ENCODE measurements at regions not wholly inside any gene's neighbourhood (a gene's known extent, or its start where the extent isn't known, plus 50 kb on each side); places are given as distances from the start of the nearest gene placed in this dataset.
"Not testable (repeated sequence)": the region's sequence is repeated elsewhere in the genome, so short reads cannot be mapped to it uniquely, and the experiment has no call there.

- DNase-seq (ENCODE audit: low read depth), result peak; percentile 44
These were observed 69.4 kb upstream of the EVL start for GRCh38 chr14:99995700-99996356.

DNA sequence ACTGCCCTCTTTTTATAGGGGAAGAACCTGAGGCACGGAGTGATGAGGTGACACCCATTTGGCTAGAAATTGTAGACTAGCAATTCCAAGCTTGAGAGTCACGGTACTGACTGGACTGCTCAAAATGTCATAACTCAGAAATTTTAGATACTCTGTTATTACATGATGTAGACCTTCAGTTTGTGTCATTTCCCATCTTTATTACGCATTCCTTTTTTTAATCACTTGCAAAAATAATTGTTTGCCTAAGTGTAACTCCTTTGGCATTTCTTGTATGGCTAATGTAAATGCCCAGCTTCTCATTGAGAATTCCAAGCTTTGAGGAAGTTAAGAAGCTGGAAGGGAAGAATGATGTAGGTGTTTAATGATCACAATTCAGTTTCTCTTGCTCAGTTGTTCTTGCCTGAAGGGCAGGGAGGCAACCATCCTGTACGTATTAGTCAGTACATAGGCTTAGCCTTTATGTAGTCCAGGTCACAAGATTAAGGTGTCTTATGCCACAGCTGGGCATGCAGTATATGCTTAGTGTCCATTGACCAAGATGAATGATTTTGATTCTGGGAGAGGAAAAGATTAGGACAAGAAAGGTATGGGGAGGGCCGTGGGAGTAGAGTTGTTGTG is 68.2 kb upstream of the EVL start:
- DNase-seq (ENCODE audit: low read depth), result no peak

GRCh38 chr14:100000398-100000797 is 64.8 kb upstream of the EVL start:
- DNase-seq (ENCODE audit: low read depth), result not testable (repeated sequence)

GRCh38 chr14:100004392-100004791 is 60.8 kb upstream of the EVL start:
- DNase-seq (ENCODE audit: low read depth), result peak; percentile 33

- DNase-seq (ENCODE audit: low read depth), result no peak
These were observed 58.0 kb upstream of the EVL start for GRCh38 chr14:100007254-100007653.

DNA sequence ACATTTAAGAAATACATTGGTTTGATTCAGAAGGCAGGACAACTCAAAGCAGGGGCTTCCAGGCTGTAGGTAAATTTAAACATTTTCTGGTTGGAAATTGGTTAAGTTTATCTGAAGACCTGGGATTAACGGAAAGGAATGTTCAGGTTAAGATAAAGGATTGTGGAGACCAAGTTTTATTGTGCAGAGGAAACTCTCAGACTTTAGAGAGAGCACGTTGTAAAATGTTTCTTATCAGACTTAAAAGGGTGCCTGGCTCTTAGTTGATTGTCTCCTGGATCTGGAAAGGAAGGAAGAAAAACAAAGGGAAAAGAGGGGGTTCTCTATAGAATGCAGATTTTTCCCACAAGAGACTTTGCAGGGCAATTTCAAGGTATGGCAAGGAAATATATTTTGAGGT is 55.4 kb upstream of the EVL start:
- DNase-seq (ENCODE audit: low read depth), result not testable (repeated sequence)

DNA sequence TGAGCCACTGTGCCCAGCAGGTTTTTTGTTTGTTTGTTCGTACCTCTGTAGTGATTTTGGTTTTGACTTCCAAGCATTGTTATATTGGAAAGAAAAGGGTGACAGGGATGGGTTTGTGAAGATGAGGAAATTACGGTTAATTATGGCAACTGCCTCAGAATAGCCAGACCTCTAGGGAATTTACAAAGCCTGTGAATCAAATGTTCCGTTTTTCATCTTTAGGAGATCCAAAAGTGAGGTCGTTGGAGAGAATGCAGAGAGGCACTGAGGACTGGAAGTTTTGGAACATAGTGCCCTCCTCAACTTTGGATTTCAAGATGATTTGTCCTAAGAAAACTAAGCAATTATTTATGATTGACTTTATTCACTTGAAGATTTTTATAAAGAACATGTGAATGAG is 54.5 kb upstream of the EVL start:
- DNase-seq (ENCODE audit: low read depth), result no peak

GRCh38 chr14:100011628-100012325 is 53.4 kb upstream of the EVL start:
- no peak for DNase-seq (ENCODE audit: low read depth)

- DNase-seq (ENCODE audit: low read depth), result peak; percentile 91
These were observed 52.5 kb upstream of the EVL start for GRCh38 chr14:100012478-100013327.

DNA sequence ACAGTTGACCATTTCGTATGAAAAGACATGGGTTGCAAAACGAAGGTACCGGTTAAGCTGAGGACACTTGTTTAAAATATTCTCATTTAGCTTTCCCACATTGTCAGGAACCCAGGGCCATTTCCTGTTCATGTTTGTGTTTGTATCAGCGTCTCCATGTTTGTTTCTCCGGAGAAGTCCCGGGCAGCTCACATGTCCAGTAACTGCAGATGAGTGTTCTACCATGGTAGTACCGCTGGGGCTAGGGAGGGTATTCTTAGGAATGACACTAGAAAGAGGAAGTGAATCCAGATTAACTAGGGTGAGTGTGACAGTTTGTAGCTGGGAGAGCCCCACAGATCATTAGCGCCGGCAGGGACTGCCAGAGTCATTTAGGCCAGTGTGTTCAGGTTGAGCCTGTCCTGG is 50.0 kb upstream of the EVL start:
- DNase-seq (ENCODE audit: low read depth), result no peak

Data from LHCN-M2 (cell line).